D341Med (cell line): ENCODE measurements at regions not wholly inside any gene's neighbourhood (a gene's known extent, or its start where the extent isn't known, plus 50 kb on each side); places are given as distances from the start of the nearest gene placed in this dataset.
A peak's percentile ranks its signal among the peaks of the same experiment; 100 is the strongest.

Source experiments
- DNase-seq: peaks from one replicate; pipeline ENCODE4 v3.0.0; 2012; ENCODE audit warnings: low spot score

DNA sequence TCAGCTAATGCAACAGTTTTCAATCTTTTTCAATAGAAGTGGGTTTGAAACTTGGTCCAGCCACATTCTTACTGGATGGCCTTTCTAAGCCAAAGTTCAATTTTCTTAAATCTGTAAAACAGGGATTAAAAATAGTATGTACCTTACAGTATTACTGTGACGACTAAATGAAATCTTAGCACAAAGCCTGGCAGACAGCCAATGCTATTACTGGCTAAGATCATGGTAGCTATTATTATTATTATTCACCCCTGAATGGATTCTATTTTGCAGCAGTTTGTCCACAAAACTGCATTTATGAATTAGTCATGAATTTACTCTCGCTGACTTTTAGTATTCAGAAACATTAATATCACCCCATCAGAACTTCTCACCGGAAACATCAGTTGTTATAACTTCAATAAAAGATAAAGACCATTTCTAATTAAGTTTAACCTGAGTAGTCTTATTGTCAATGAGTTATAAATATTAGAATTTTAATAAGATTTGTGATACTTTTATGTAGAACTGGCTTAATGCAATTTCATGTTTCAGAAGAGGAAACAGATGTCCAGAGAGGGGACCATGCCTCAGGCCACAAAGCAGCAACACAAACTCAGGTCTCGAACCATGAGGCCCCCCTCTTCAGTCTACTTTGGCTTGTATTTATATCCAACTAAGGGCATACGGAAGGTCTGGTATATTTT lies 468.2 kb downstream of the ARHGEF28 start:
- no peak for DNase-seq

DNA sequence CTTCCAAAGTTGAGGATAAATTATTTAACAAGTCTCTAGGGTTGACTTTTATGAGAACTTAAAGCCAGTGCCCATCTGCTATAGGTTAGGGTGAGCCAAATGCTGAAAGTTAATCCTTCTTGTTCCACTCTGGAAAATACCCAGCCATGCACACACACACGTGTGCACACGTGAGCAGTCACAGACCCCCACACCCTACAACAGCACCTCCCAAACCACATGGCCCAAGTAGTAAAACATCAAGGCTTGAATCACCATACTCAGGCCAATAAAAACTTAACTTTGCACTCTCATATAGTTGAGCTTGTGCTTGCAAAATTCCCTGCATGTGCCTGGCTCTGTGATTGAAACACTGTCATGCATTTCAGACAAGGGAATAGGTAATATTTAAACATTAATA lies 467.6 kb downstream of the ARHGEF28 start:
- peak; percentile 60 for DNase-seq

DNA sequence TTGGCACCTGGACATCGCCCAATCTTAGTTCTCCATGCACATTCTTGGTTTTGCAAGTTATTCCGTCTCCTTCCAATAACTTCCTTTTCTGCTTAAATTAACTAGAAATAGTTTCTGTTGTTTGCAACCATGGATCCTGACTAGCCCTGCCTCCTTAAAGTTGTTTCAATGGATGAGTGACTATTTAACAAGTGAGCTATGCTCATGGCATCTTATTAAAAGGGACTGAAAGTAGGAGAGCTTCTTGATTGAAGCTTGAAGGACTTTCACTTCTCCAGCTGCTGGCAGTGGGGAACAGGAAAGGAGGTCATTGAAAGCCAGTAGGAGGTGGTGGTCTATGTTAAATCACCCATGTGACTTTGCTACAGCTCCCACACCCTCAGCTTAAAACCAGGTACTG lies 466.8 kb downstream of the ARHGEF28 start:
- no peak for DNase-seq

DNA sequence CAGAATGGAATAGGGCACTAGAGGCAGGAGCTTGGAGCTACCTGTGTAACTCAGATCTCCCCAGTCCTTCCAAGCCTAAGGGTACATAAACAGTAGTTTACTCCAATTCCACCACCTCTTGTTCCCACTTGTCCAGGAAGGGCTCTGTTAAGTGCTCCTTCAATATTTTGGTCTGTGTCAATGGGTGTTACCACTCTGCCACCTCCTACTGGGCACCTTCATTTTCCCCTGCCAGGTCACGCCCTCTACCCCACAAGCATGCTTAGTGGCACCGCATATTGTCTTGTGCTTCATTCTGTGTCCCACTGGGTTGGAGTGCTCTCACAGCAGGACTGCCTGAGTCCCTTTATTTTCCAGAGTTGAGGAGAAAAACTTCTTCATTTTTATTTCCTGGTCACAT lies 459.8 kb downstream of the ARHGEF28 start:
- DNase-seq = no peak

DNA sequence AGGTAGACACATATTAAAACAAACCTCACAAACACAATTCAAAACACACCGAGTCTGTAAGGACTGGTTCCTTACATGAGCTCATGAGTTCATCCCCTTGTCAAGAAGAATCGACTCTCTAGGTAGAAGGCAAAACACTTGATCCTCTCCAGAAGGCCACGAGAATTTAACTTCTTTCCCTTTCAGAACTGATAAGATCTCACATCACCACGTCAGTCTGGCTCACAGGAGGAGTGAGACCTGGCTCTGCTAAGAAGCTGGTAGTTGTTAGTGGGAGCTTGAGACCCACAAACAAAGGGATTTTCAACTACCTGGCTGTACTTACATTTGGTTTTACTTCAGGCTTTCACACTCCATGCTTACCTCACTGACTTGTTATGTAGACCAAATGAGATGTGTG lies 459.2 kb downstream of the ARHGEF28 start:
- no peak for DNase-seq

- DNase-seq = no peak
Measured at GRCh38 chr5:74083096-74083791, 457.2 kb downstream of the ARHGEF28 start.

DNA sequence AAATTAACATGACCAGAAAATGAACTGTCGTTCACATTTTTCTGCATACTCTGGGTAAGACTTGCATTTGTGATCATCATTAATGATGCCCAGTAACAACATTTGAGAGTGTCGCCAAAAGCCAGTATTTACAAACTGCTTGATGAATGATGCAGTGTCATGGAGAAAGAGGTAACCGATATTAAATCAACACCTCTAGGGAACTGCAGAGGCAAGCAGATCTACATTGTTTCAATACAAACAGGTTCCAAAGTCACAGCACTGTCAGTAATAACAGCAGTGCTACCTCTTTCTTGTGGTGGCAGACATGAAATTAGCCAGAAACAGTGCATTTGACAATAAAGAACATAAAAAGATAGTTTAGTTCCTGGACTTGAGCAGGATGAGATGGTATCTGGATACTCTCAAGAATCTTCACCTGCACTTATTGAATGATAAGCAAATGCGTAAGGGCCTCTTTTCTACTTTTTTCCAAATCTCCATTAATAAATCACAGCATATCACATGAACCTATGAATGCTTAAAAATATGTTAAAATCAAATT lies 456.6 kb downstream of the ARHGEF28 start:
- no peak for DNase-seq

DNA sequence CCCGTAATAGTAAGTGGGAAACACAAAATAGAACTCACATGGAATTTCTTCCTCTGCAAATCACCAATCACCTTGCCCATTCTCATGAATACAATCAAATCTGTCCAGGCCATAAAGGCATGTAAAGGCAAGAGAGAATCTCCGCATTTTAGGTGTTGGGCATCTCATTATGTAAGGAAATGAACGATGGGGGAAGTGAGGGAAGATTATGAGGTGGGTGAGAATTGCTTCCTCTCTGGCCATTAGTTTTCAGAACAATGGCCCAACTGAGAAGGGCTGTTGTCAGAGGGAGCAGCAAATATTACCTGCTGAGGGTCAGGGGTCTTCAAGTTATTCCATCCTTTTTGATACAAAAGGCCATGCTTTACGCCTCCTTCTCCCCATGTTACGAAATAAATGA lies 455.1 kb downstream of the ARHGEF28 start:
- no peak for DNase-seq

- DNase-seq = no peak
Measured at GRCh38 chr5:74079971-74080556, 454.1 kb downstream of the ARHGEF28 start.

- DNase-seq = no peak
Measured at GRCh38 chr5:74075501-74076484, 449.8 kb downstream of the ARHGEF28 start.

DNA sequence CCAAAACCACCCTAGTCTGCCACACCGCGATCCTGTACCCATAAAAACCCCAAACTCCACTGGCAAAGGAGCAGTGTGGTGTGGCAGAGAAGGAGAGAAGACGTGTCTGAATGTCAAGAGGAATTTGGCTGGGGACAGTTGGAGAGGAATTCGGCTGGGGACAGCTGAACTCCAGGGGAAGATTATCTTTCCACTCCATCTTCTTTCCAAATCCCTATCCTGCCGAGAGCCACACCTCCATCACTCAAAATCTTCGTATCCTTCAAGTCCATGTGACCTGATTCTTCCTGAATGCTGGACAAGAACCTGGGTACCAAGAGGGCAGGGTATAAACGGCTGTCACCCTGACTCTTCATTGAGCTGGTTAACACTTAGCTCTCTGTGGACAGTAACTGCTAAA lies 448.1 kb downstream of the ARHGEF28 start:
- DNase-seq = no peak

- no peak for DNase-seq
Measured at GRCh38 chr5:74073257-74073656, 447.3 kb downstream of the ARHGEF28 start.

DNA sequence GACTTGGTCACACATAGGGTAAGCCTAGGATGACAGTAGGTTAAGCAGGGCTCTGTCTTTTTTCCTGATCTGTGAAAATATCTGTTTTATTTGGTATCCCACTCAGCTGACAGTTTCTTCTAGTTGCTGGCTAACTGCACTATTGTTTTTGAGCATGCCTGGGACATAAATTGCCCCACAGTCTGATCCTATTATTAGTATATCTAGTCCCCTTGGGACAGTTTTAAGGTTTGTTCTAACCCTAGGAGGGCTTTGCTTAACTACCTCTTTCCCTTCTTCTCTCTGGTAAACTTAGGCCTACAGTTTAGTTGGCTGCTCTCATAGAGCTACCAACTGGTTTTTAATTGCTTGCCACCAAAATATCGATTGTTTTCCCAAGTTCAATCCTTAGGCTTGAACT lies 446.6 kb downstream of the ARHGEF28 start:
- no peak for DNase-seq

DNA sequence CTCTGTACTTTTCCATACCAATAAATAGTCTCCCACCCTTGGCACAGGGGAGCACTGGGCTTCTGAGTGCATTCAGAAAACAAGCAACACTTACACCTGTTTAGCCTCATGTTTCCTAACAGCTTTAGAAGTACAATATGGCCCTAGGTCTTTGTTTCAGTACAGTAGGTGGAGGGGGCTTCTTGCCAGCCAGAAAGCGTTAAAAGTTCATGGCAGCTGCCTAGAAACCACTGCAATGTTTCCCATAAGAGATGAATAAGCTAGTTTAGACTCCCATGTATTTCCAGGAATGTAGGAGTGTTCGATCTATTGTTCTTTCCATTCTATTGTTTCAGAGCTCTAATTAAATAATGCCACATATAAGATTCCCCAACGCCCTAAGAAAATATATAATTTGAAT lies 444.8 kb downstream of the ARHGEF28 start:
- no peak for DNase-seq

GRCh38 chr5:74069741-74070140 lies 443.7 kb downstream of the ARHGEF28 start:
- no peak for DNase-seq

- DNase-seq = no peak
Measured at GRCh38 chr5:74067748-74068541, 441.9 kb downstream of the ARHGEF28 start.

GRCh38 chr5:74064911-74065310 lies 438.9 kb downstream of the ARHGEF28 start:
- DNase-seq = no peak

- DNase-seq = no peak
Measured at GRCh38 chr5:74064225-74064624, 438.2 kb downstream of the ARHGEF28 start.

- DNase-seq = no peak
Measured at GRCh38 chr5:74063821-74064220, 437.8 kb downstream of the ARHGEF28 start.

- no peak for DNase-seq
Measured at GRCh38 chr5:74063346-74063745, 437.4 kb downstream of the ARHGEF28 start.

GRCh38 chr5:74061292-74061691 lies 435.3 kb downstream of the ARHGEF28 start:
- no peak for DNase-seq
